Prostate gland (tissue), 2 donors: ENCODE measurements at regions not wholly inside any gene's neighbourhood (a gene's known extent, or its start where the extent isn't known, plus 50 kb on each side); places are given as distances from the start of the nearest gene placed in this dataset.

Source experiments
- CTCF ChIP-seq, 4 experiments: fragments of 200-600 bp in 2 of 4; fragments of 450-650 bp in 2 of 4; sonication (generic) in 2 of 4; IDR thresholded peaks; 1 replicate in 3 of 4; 2 replicates in 1 of 4; pipeline ENCODE4 v1.5.1; 2016 to 2019; ENCODE audit warnings: antibody characterized with exemption in 4 of 4, mild to moderate bottlenecking in 2 of 4, moderate library complexity in 2 of 4
- POLR2A ChIP-seq: fragments of 450-650 bp; IDR thresholded peaks from one replicate; pipeline ENCODE4 v1.6.1; 2016; ENCODE audit warnings: antibody characterized with exemption, mild to moderate bottlenecking

DNA sequence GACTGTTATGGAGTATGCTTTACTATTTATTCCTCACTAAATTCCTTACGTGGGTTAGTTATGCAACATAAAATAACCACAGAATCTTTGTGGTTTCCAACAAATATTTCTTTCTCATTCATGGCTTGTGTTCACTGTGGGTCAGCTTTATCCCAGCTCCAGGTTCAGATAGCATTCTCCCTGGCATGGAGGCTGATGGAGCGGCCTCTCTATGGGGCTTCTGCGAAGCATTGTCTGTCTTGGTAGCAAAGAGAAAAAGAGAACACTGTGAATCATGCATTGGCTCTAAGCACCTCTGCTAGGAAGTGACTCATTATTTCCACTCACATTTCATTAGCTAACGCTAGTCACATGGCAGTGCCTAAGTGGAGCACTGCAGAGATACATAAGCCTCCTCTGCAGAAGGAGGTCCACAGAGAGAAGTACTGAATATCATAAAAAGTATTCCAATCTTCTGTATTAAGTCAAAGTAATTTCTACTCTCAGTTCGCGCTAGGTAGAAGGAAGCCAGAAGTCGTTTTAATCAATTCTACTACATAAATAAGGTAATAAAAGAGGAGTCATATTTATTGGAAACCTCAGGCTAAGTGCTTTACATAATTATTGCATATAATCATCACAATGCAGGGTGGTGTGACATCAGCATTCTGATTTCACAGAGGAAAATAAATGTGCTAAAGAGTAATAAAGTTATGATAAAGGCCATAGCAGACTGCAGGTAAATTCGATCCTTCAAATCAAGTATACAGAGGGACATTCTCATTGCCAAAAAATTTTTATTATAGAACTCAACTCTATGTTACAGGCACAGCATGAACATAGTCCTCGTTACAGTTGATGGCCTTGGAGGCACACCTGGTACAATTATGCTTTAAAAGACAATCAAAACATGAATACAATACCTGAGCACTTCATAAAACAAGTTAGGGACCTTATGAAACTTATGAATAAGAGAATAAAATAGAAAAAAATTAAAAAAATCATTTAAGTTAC is 531.1 kb downstream of the CETN3 start:
- TF ChIP-seq CTCF (IDR thresholded peaks at IDR 0.05) (no peak), POLR2A (no peak)
